Nephron (organoid): ENCODE measurements at regions not wholly inside any gene's neighbourhood (a gene's known extent, or its start where the extent isn't known, plus 50 kb on each side); places are given as distances from the start of the nearest gene placed in this dataset.
A peak's percentile ranks its signal among the peaks of the same experiment; 100 is the strongest.

Source experiments
- H3K27ac Mint-ChIP-seq, 3 experiments: 2 replicates each; pipeline ENCODE4 v1.8.0; 2020; ENCODE audit warnings: mixed read lengths in 3 of 3, mild to moderate bottlenecking in 2 of 3, moderate library complexity in 1 of 3
- H3K27me3 Mint-ChIP-seq: 2 replicates; pipeline ENCODE4 v1.8.0; 2021; ENCODE audit warnings: low read depth, mild to moderate bottlenecking, moderate library complexity, mixed read lengths
- H3K36me3 Mint-ChIP-seq: 2 replicates; pipeline ENCODE4 v1.8.0; 2020; ENCODE audit warnings: low read depth, mixed read lengths
- H3K4me1 Mint-ChIP-seq: 2 replicates; pipeline ENCODE4 v1.8.0; 2020; ENCODE audit warnings: mixed read lengths
- H3K4me3 Mint-ChIP-seq, 3 experiments: 2 replicates each; pipeline ENCODE4 v1.8.0; 2020; ENCODE audit warnings: mild to moderate bottlenecking in 3 of 3, mixed read lengths in 3 of 3, moderate library complexity in 2 of 3
- H3K9me3 Mint-ChIP-seq: 2 replicates; pipeline ENCODE4 v1.8.0; 2020; ENCODE audit warnings: mixed read lengths
- CTCF ChIP-seq, 3 experiments: fragments of 200-600 bp; sonication (generic); IDR thresholded peaks; one replicate each; pipeline ENCODE4 v1.5.0; 2021; ENCODE audit warnings: antibody characterized with exemption in 3 of 3; ENCODE audit not compliant: unreplicated experiment in 3 of 3

- peaks cover 3% of the 10 kb centered on the region for H3K36me3 Mint-ChIP-seq
- H3K27ac Mint-ChIP-seq: no peak overlapping the region
- peaks cover 8% of the 10 kb centered on the region for H3K9me3 Mint-ChIP-seq
- peaks cover 4% of the 10 kb centered on the region for H3K27me3 Mint-ChIP-seq
- no peak for TF ChIP-seq CTCF (IDR thresholded peaks at IDR 0.05; ENCODE audit: unreplicated experiment in 3 of 3)
- H3K4me1 Mint-ChIP-seq: peaks cover 9% of the 10 kb centered on the region
- no peak overlapping the region for H3K4me3 Mint-ChIP-seq
These were observed 622.6 kb downstream of the EPHA4 start for GRCh38 chr2:220949466-220949865.

GRCh38 chr2:220955776-220956175 is 616.3 kb downstream of the EPHA4 start:
- H3K27ac Mint-ChIP-seq: no peak overlapping the region
- H3K4me3 Mint-ChIP-seq: no peak overlapping the region
- H3K27me3 Mint-ChIP-seq: no peaks in the 10 kb centered on the region
- H3K4me1 Mint-ChIP-seq: peaks cover 8% of the 10 kb centered on the region
- TF ChIP-seq CTCF (IDR thresholded peaks at IDR 0.05; ENCODE audit: unreplicated experiment in 3 of 3): no peak
- H3K36me3 Mint-ChIP-seq: peaks cover 3% of the 10 kb centered on the region
- H3K9me3 Mint-ChIP-seq: peaks cover 8% of the 10 kb centered on the region

- no peaks in the 10 kb centered on the region for H3K27me3 Mint-ChIP-seq
- H3K9me3 Mint-ChIP-seq: peaks cover 8% of the 10 kb centered on the region
- no peak overlapping the region for H3K27ac Mint-ChIP-seq
- H3K4me3 Mint-ChIP-seq: no peak overlapping the region
- peaks cover 3% of the 10 kb centered on the region for H3K36me3 Mint-ChIP-seq
- H3K4me1 Mint-ChIP-seq: peaks cover 11% of the 10 kb centered on the region
- no peak for TF ChIP-seq CTCF (IDR thresholded peaks at IDR 0.05; ENCODE audit: unreplicated experiment in 3 of 3)
These were observed 615.7 kb downstream of the EPHA4 start for GRCh38 chr2:220956429-220956828.

GRCh38 chr2:220959391-220959802 is 612.7 kb downstream of the EPHA4 start:
- TF ChIP-seq CTCF (IDR thresholded peaks at IDR 0.05; ENCODE audit: unreplicated experiment in 3 of 3): no peak
- Mint-ChIP-seq H3K9me3 (peaks cover 4% of the 10 kb centered on the region), H3K27ac (peak overlapping the region in 2 of 3 experiments; percentile 0 to 28), H3K27me3 (no peaks in the 10 kb centered on the region), H3K4me3 (no peak overlapping the region), H3K4me1 (peaks cover 24% of the 10 kb centered on the region), H3K36me3 (no peaks in the 10 kb centered on the region)

GRCh38 chr2:220961143-220961860 is 610.8 kb downstream of the EPHA4 start:
- H3K4me3 Mint-ChIP-seq: no peak overlapping the region
- H3K27ac Mint-ChIP-seq: no peak overlapping the region
- peaks cover 24% of the 10 kb centered on the region for H3K4me1 Mint-ChIP-seq
- TF ChIP-seq CTCF (IDR thresholded peaks at IDR 0.05; ENCODE audit: unreplicated experiment in 3 of 3): no peak
- H3K27me3 Mint-ChIP-seq: no peaks in the 10 kb centered on the region
- H3K36me3 Mint-ChIP-seq: no peaks in the 10 kb centered on the region
- H3K9me3 Mint-ChIP-seq: peaks cover 4% of the 10 kb centered on the region

GRCh38 chr2:220962556-220962955 is 609.5 kb downstream of the EPHA4 start:
- peaks cover 24% of the 10 kb centered on the region for H3K4me1 Mint-ChIP-seq
- no peak overlapping the region for H3K4me3 Mint-ChIP-seq
- peaks cover 4% of the 10 kb centered on the region for H3K9me3 Mint-ChIP-seq
- peak overlapping the region; percentile 16 to 43 (median 40) for H3K27ac Mint-ChIP-seq
- no peak for TF ChIP-seq CTCF (IDR thresholded peaks at IDR 0.05; ENCODE audit: unreplicated experiment in 3 of 3)
- H3K27me3 Mint-ChIP-seq: no peaks in the 10 kb centered on the region
- no peaks in the 10 kb centered on the region for H3K36me3 Mint-ChIP-seq
